ENCODE measurements at regions not wholly inside any gene's neighbourhood (a gene's known extent, or its start where the extent isn't known, plus 50 kb on each side); places are given as distances from the start of the nearest gene placed in this dataset.

DNA sequence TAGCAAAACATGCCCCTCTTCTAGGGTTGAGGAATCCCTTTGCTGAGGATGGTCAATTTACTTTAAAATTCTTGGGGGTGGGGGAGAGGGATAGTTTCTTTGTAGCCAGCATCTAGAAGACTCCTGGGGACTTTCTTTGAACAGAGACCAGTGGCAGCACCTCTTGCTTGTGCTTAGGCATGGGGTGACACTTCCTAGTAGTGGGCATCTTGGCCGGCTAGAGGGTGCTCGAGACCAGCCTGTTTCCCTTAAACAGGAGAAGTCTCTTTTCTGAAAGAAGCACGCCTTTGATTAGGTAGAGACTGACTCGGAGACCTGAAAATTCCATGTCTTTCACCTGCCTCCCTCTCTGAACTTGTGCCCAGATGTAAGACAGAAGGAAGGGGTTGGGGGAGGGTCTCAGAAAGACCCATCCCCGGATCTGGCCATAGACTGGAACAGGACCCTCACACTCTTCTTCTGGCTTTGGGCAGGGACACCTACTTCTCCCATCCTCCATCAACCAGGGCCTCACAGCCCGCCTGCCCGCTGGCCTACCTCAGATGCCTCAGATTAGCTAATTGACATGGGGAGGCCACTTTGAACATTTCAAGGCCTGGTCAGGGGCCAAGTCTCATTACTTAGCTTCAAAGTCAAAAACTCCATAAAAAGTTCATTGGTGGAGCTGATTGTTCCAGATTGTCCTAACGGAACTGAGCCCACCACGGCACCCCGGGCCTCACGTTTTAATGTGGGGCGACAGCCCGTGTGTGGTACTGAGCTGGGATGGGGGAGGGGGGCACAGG, 172.2 kb downstream of the CDC5L start:
- no peak for DNase-seq (ENCODE audit: low read depth)

DNA sequence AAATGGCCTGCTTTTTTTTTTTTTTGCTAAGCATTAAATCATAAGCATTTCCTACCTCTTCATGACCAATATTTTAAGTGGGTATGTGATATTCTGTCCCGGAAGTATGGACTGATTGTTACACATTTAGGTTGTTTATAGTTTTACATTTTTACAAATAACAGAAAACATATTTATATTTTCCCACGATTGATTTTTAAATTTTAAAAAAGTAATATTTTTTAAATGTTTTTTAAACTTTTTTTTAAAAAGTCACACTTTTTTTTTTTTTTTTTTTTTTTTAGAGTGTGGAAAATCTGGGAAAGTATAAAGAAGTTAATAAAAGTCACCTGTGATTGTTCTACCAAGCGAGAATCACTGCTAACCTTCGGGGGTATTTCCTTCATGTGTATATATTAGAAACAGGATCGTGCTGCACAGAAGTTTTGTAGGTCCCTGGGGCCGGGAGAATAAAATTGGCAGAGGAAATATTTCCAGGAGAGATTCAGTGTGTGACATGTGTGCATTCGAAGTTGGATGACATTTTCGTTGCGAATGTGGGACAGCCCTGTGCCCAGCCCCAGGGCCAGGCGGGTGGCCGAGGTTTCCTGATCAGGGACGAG, 173.1 kb downstream of the CDC5L start:
- no peak for DNase-seq (ENCODE audit: low read depth)

DNA sequence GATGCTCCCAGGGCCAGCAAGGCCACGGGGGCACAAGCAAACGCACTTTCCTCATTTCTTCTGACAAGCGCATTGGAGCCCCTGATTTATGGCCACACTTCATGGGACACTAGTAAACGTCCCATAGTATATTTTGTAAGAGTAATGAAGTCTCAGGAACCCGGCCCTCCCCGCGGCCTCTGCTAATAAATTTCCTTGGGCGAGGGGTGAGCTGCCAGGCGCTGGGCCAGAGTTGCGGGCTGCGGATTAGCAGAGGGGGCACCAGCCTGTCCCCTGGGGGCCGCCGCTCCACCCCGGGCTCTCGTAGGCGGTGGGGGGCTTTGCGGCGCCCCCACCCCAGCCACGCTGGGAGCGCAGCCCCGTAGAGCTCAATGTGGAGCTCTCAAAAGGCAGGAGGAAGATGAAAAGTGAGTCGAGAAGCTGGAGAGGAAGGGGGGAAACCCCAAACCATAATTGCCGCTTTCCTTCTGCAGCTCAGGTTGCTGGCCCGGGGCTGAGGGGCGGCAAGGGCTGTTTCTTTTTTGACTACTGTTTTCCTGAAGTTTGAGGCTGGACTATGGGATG, 173.6 kb downstream of the CDC5L start:
- no peak for DNase-seq (ENCODE audit: low read depth)

DNA sequence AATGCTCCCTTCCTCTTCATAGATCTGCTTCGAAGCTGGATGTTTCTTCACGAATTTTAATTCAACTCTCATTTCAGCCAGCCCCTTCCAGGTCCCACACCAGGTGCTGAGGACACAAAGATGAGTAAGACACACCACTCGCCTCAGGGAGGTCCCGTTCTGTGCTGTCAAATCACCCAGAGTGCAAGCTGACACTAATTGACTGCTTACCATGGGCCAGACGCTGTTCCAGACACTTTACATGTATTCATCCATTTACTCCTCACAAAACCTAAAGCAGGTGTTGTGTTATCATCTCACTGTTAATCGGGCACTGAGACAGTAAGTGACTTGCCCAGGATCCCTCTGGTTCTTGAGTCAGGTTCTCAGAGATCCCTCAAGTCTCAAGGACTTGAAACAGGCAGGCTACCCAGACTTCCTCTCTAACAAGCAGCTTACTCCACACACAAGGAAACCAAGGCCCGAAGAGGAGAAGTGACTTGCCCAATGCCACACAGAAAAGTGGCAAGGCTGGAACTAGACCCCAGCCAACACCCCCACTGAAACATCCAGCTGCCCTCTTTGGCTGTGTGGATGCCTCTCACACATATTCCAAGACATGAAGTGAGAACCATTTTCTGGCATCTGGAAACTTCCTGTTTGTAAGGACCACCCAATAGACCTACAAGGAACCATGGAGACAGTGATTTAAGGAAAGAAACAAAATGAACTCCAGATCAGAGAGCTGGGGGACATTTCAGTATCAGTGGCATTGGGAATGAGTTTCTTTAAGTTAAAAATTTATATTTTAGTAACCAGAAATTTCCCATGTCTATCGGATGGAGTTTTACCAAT, 174.5 kb downstream of the CDC5L start:
- DNase-seq (ENCODE audit: low read depth) = no peak

DNA sequence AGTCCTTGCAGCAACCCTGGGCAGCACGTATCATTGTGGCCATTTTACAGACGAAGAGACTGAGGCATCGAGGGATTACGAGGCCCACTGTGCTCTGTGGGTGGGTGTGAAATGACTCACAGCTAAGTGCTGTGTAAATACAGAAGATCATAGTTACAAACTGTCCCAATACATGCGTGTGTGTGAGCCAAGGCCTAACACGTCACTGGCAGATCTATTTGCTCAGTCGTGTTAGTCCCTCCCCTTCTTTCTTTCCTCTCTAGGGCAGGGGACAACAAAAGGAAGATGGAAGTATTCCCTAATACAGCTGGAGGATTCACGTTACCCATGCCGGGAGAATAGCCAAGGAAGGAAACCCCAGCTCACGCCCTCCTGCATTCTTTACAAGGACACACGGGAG, 175.9 kb downstream of the CDC5L start:
- DNase-seq (ENCODE audit: low read depth) = no peak

DNA sequence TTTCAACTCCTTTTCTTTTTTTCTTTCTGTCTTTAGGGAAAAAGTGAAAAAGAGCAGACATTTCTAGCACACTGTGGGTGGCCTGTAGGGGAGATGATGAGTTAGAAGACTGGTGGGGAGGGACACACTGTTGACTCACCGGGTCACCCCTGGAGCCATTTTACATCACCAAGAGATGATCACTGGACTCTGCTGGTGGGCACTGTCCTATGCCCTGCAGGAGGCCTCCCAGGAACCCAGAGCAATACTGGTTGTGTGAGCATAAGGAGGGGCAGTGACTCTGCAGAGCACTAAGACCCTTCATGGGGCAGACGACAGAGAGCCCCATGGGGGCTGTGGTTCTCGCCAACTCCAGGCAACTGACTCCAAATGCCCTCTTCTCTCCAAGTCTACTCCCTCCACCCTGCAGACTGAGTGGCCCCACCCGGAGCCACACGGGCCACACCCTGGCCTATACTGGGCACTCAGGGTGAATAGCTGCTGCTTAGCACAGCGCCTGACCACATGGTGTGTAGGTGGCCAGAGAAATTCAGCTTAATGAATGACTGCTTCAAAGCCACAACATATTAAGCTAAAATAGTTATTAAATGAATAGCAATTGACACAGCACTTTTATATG, 177.5 kb downstream of the CDC5L start:
- no peak for DNase-seq (ENCODE audit: low read depth)

GRCh38 chr6:44567406-44567805, 179.9 kb downstream of the CDC5L start:
- no peak for DNase-seq (ENCODE audit: low read depth)

- DNase-seq (ENCODE audit: low read depth) = no peak
Observed at GRCh38 chr6:44569131-44569530, 181.6 kb downstream of the CDC5L start.

DNA sequence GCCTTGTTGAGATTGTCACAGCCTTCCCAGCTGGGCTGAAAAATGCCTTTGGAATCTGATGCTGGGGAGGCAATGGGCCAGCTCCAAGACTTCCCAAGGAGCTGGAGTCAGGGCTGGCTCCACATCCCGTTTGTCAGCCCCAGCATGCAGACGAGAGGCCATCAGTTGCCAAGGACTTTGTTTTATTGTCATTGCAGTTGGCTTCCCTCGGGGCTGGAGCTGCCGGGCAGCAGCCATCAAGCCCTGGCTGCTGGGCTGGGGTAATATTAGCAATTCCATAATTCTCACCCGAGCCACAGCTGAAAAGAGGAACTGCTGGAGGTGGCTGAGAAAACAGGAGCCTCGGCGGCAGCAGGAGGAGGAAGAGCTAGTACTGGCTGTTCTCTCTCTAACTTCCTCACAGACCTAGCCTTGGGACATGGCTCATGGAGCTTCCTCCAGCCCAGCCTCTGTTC, 182.5 kb downstream of the CDC5L start:
- DNase-seq (ENCODE audit: low read depth) = no peak

DNA sequence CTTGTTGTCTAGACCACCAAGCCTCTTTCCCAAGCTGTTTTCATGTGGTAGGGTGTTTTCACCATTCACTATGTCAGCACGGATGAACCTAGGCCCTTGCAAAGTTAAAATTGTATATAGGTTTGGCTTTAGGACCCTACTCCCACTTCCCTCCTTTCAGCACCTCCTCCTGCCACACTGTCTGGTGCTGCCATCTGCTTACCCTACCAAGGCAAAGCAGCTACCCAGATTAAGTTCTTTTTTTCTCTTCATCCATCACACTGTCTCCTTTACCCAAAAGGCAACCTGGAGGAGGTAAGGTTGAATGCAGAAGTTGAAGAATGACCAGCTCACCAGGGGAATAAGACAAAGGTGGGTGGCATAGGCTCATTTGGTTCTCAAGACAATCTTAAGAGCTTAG, 184.0 kb downstream of the CDC5L start:
- no peak for DNase-seq (ENCODE audit: low read depth)

DNA sequence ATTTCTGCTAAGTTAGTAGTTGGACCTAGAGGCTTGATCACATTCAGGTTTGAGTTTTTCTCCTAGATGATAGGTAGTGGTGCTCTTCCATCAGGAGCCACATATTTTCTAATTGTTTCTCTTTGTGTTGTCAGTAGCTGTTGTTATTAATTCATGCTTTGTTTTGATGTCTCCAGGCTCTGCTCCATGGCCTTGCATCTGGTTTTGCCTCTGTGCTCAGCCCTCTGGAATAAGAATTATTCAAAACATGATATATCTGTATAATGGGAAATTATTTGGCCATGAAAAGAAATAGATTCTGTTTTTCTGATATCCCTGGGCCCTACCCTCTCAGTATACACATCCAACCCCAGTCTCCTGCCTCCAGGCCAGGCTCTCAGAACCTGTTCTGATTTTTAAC, 184.8 kb downstream of the CDC5L start:
- no peak for DNase-seq (ENCODE audit: low read depth)

- no peak for DNase-seq (ENCODE audit: low read depth)
Observed at GRCh38 chr6:44575644-44576043, 188.1 kb downstream of the CDC5L start.

DNA sequence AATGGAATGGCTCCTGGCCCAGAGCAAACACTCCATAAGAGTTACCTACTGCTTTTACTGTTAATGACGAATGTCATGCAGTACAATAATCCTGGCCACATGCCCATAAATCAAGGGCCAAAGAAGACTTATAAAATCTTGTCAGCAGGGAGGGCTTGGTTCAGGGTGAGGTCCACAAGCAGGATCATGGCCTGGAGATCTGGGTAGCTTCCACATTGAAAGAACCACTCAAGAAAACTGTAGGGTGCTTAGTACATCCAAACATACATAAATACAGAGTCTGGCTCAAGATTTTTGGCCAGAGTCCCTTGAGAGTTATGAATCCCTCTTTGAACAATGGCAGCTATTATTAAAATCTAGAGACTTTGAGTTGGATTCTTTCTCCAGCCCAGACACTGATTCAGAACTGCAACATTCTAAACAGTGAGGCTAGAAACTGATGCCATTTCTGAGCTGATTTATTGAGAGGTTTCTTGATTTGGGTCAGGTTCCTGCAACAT, 188.7 kb downstream of the CDC5L start:
- no peak for DNase-seq (ENCODE audit: low read depth)

- no peak for DNase-seq (ENCODE audit: low read depth)
Observed at GRCh38 chr6:44580901-44581300, 193.4 kb downstream of the CDC5L start.

DNA sequence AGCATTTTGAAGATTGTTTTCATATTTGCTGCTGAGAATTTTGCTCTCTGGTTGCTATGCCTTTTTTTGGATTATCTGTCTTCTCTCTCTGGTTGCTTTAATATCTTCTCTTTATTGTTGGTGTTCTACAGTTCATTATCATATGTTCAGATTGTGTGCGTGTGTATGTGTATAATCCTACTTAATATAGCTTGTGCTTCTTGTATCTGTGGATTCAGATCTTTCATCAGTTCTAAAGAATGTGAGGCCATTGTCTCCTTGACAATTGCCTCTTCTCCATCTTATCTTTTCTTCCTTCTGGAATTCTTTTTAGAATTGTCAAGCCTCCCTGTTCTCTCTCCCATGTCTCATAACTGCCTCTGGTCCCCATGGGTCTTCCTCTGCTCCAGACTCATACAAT, 195.4 kb downstream of the CDC5L start:
- DNase-seq (ENCODE audit: low read depth) = no peak

DNA sequence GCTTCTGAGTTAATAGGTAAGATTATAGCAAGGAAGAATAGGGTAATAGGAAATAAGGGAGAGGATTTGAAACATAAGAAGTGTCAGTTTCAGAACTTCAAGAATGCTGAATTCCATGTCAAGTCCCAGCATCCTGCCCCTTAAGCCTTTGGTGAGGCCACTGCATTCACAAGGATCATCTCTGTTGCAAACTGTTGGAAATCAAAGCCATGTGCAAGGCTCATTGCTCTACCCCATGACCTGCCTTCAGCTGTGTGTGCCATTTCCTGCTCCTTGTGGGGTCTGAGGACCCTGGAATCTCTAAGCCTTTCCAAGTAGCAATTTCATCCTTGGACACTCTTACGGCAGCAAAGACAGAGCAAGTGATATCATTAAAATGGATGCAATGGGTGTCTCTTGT, 203.0 kb downstream of the CDC5L start:
- DNase-seq (ENCODE audit: low read depth) = no peak

- peak; percentile 45 for DNase-seq (ENCODE audit: low read depth)
Observed at GRCh38 chr6:44593539-44593944, 206.0 kb downstream of the CDC5L start.

GRCh38 chr6:44594481-44594880, 207.0 kb downstream of the CDC5L start:
- DNase-seq (ENCODE audit: low read depth) = no peak

GRCh38 chr6:44598679-44599078, 211.2 kb downstream of the CDC5L start:
- no peak for DNase-seq (ENCODE audit: low read depth)

DNA sequence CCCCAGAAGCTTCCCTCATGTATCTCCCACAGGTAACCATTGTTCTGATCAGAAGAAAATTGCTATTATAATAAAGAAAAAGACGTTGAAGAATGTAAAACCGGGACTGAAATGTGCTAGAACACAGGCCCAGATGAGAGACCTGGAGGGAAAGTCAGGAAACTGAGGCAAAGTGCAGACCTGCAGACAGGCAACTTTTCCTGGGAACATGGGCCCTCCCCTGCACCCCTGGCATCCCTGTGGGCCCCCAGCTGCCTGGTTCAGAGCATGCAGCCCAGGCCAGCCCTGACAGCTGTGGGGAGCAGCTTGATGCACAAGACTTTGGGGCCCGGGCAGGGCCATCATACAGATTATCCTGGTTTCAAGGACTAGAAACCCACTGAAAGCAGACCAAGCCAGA, 212.2 kb downstream of the CDC5L start:
- DNase-seq (ENCODE audit: low read depth) = no peak

GRCh38 chr6:44603044-44603686, 215.7 kb downstream of the CDC5L start:
- no peak for DNase-seq (ENCODE audit: low read depth)

Measured in activated T-cell treated with anti-CD3 and anti-CD28 coated beads for 1 hour (primary cell).